BE2C (cell line): ENCODE measurements at regions not wholly inside any gene's neighbourhood (a gene's known extent, or its start where the extent isn't known, plus 50 kb on each side); places are given as distances from the start of the nearest gene placed in this dataset.

Source experiments
- DNase-seq: peaks from one replicate; pipeline ENCODE4 v3.0.0-alpha.2; 2020
- H3K27me3 ChIP-seq: fragments of 250-450 bp; sonication (Bioruptor Pico); 2 replicates; pipeline ENCODE4 v1.5.1; 2020; ENCODE audit warnings: mild to moderate bottlenecking
- H3K36me3 ChIP-seq: fragments of 250-450 bp; sonication (Bioruptor Pico); 2 replicates; pipeline ENCODE4 v1.5.1; 2020; ENCODE audit warnings: mild to moderate bottlenecking
- H3K4me1 ChIP-seq: fragments of 250-450 bp; sonication (Bioruptor Pico); 2 replicates; pipeline ENCODE4 v1.5.1; 2020
- H3K4me3 ChIP-seq: 2 replicates; pipeline ENCODE4 v1.5.1; 2011; ENCODE audit warnings: low read depth, low read length
- H3K9me3 ChIP-seq: fragments of 250-450 bp; sonication (Bioruptor Pico); 2 replicates; pipeline ENCODE4 v1.5.1; 2020
- CTCF ChIP-seq: IDR thresholded peaks from 2 replicates; pipeline ENCODE4 v1.5.1; 2012; ENCODE audit warnings: mild to moderate bottlenecking, low read depth, low read length

- DNase-seq = peak; percentile 19
- Histone ChIP-seq H3K4me3 (no peak overlapping the region), H3K4me1 (peaks cover under 1% of the 10 kb centered on the region; the same call in 1 of the 2 replicates), H3K27me3 (no peaks in the 10 kb centered on the region; the same call in 1 of the 2 replicates), H3K36me3 (no peaks in the 10 kb centered on the region), H3K9me3 (no peaks in the 10 kb centered on the region)
- TF ChIP-seq CTCF = peak; percentile 55
Measured at GRCh38 chr13:99658261-99658991, 157.2 kb downstream of the TM9SF2 start.

GRCh38 chr13:99657848-99658260, 156.6 kb downstream of the TM9SF2 start:
- no peak for DNase-seq
- Histone ChIP-seq H3K4me3 (no peak overlapping the region), H3K36me3 (no peaks in the 10 kb centered on the region), H3K9me3 (no peaks in the 10 kb centered on the region), H3K27me3 (no peaks in the 10 kb centered on the region; the same call in 1 of the 2 replicates), H3K4me1 (no peaks in the 10 kb centered on the region)
- TF ChIP-seq CTCF = no peak

- no peak for DNase-seq
Measured at GRCh38 chr13:99656844-99657381, 155.6 kb downstream of the TM9SF2 start.

DNA sequence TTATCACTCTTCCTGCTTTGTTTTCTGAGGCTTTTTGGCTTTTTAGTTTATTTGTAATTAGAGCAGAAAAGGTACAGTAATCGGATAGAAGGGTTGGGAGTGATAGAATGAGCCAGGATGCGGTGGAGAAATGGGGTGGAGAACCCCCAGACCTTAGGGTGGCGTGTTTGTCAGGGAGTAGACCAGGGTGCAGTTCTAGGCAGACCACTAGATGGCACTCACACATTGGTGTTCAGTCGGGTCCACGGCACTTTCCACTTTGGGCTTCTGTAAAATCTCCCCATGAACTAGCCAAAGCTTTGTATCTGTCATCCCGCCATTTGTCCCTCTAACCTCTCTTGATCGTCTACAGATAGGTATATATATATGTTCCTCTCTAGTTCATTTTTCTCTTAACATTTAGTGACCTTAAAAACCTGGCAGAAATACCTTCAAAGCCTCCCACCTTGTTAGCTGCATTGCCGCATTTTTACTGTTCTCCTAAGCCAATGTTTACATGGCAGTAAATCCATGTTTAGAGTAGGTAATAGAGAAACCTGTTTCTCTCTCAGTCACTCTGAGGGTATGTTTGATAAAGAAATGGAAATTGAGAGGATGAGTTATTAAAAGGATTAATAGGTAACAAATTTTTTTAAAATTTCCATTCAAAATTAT, 154.9 kb downstream of the TM9SF2 start:
- Histone ChIP-seq H3K9me3 (no peaks in the 10 kb centered on the region), H3K27me3 (no peaks in the 10 kb centered on the region), H3K4me3 (no peak overlapping the region), H3K36me3 (no peaks in the 10 kb centered on the region), H3K4me1 (no peaks in the 10 kb centered on the region)
- DNase-seq = peak; percentile 78
- TF ChIP-seq CTCF = peak; percentile 94

More at GRCh38 chr13:99656844-99657381, 155.6 kb downstream of the TM9SF2 start:
- H3K4me3 ChIP-seq = no peak overlapping the region
- H3K4me1 ChIP-seq = no peaks in the 10 kb centered on the region
- H3K27me3 ChIP-seq = no peaks in the 10 kb centered on the region; the same call in 1 of the 2 replicates
- H3K36me3 ChIP-seq = no peaks in the 10 kb centered on the region
- TF ChIP-seq CTCF = no peak
- no peaks in the 10 kb centered on the region for H3K9me3 ChIP-seq

- no peak for DNase-seq
- no peak for TF ChIP-seq CTCF
- Histone ChIP-seq H3K36me3 (no peaks in the 10 kb centered on the region), H3K4me1 (no peaks in the 10 kb centered on the region), H3K4me3 (no peak overlapping the region), H3K27me3 (no peaks in the 10 kb centered on the region), H3K9me3 (no peaks in the 10 kb centered on the region)
Measured at GRCh38 chr13:99655351-99656091, 154.2 kb downstream of the TM9SF2 start.
